Left renal pelvis (tissue), 4 donors: ENCODE measurements at regions not wholly inside any gene's neighbourhood (a gene's known extent, or its start where the extent isn't known, plus 50 kb on each side); places are given as distances from the start of the nearest gene placed in this dataset.

Experiments
- DNase-seq, 4 donors: peaks; one replicate each; pipeline ENCODE4 v3.0.0-alpha.2; 2013; ENCODE audit warnings: low read depth in 4 of 4, low spot score in 3 of 4

DNA sequence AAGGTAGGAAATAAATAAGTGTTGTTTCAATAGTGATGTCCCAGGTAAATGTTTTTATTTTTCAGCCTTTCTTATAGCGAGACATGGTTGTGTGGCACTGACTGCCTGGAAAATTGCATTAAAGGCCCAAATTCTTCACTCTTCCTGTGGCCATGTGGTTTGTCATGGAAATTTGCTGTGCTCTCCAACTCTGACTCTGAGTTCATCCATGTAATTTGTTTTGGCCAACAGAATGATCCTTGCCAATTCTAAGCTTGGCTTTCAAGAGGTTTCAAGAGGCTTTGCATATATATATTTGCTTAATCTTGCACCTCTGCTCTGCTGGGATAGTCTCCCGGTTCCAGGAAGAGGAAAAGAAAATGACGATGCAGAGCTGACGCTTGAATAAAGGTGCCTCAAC lies 107.5 kb upstream of the ARHGEF26 start:
- DNase-seq: no peak

DNA sequence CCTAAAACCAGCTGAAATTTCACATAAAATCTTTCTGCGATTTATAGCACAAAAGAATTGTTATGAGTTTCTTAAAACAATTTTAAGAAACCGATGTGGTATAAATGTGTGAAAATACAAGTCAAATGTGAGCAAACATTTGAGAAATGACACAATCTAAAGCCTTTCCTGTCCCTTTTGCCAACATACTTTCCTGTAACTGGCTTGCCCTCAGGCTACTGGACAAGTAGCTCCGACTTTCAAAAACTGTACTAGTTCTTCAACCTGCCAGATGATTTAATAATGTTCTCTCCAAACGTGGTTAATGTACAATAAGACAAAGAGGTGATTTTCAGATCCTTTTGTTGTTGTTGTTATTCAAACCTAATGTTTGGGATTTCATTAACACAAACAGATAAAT lies 105.9 kb upstream of the ARHGEF26 start:
- no peak for DNase-seq

DNA sequence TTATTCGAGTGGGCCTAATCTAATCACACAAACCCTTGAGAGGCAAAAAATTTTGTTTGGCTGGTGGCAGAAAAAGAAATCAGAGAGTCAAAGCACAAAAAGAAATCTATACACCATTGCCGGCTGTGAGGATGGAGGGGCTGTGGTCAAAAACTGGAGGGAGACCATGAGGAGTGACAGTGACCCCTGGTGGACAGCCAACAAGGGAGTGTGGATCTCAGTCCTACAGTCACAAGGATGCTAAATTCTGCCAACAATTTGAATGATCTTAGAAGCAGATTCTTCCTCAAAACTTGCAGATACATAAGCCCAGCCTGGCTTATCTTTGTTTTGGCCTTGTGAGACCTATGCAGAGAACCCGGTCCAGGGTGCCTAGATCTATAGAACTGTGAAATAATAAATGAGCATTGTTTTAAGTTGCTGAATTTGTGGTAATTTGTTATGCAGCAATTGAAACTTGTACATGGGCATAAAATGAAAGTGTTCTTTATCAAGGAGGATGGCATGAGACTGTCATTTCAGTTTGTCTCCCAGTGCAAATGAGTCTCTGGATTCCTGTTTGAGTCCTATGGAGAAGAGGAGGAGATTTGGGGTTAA lies 103.0 kb upstream of the ARHGEF26 start:
- DNase-seq: no peak

DNA sequence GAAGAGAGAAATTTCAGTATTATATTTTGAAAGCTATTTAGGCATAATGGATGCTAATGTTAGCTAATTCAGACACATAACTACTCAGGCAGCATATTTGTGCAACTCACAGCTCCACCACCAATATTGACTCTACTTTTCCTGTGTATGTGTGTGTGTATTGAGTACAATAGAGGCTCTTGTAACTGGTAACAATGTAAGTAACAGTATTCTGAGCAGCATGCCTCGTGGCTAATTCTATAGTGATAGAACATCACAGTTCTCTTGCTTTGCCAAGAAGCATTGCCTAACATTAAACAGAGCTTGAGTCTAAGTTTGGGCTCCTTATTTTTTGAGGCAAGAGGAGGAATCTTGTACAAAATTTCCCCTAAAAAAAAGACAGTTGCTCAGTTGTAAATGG lies 98.6 kb upstream of the ARHGEF26 start:
- DNase-seq: no peak

DNA sequence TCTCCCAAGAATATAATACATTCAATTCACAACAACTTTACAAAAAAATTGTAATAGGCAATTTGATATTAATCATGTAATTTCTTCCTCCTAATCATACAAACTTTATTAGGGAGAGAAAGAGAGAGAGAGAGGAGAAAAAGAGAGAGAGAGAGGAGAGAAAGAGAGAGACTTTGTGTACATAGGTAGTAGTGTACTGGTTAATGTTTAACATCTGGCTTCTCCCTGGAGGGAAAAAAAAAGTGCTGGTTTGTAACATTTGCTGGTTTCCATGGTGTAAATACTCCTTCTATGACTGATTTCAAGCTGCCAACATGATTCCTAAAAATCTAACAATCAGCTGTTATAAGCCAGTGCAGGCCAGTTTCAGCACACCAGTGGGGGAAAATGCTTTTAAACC lies 98.0 kb upstream of the ARHGEF26 start:
- peak in 2 of 4 donors; percentile 29 to 42 for DNase-seq

DNA sequence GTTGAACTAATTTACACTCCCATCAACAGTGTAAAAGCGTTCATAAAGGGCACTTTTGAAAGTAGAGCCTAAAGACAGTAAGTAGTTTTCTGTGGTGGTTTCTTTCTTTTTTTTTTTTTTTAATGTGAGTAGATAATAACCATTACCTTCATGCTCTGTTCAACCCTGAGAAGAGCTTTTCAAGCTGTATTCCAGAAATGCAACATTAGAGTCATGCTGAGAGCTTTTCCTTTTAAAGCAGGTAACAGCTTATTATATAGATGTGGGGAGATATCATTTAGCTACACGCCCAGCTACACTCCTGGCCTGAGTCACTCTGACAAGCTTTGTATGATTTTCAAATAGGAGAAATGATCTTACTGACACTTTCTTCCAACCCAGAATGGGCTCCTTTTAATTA lies 96.2 kb upstream of the ARHGEF26 start:
- DNase-seq: no peak

DNA sequence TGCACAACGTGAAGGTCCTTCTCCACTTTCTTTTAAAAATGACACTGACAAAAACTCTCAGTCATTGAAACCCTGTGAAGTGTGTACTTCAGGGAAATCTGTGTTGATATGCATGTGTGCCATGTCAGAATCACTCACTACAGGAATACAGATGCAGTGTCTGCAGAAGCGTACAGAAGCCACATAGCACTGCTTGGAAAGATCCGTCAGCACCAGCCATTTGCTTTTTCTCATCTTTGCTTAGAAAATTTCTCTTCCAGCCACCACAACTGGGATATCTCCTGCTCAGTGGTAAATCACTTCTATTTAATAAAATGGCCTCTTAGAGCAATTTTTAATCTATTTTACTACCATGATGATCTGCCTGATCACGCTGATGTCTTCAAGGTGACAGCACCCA lies 91.3 kb upstream of the ARHGEF26 start:
- no peak for DNase-seq

DNA sequence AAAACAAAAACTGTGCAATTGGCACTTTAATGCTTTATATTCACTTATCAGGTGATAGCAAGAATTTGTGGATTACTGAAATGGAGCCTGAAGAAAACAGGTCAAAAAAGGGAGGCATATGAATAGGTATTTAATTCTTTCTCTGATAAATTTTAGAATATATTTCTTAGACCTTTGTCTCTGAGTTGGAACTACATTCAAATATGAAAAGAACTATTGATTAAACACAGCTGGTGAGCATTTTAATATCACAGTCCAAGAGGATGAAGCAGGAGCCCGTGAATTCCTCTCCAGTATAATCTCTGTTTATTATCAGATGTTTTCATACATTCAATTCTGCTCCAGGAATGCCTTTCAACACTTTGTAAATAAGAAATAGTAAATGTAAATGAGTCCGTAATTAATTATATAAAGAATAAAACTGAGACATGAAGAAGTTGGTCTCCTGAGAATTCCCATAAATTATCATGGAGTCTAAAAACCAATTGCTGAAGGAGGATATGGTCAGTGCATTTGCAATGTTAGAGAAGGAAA lies 86.3 kb upstream of the ARHGEF26 start:
- no peak for DNase-seq

DNA sequence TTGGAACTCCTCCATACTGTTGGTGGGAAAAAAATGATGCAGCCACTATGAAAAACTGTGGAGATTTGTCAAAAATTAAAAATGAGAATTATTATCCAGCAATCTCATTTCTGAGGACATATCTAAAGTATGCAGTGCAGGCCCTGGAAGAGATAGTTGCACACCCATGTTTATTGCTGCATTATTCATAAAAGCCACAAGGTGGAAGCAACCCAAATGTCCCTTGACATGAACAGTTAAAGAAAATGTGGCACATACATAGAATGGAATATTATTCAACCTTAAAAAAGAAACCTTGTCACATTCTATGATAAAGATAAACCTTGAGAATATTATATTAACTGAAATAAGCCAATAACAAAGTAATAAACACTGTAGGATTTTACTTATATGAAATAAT lies 80.9 kb upstream of the ARHGEF26 start:
- DNase-seq: no peak

DNA sequence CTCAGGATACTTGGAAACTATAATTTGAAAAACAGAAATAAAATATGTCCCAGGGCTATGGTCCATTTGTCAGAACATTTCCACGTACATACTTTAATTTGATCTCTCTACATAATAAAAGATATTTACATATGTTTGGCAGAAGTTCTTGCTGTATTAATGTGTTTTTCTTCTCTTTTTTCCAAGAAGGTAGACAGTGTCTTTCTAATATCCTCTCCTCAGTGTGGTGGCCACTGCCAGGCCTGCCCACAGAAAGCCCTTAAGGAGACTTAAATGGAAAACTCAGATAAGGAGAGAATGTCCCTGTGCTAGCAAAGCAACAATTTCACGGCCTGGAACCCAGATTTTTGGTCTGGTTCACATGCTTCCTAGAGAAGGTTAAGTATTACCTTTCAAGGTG lies 76.5 kb upstream of the ARHGEF26 start:
- no peak for DNase-seq

DNA sequence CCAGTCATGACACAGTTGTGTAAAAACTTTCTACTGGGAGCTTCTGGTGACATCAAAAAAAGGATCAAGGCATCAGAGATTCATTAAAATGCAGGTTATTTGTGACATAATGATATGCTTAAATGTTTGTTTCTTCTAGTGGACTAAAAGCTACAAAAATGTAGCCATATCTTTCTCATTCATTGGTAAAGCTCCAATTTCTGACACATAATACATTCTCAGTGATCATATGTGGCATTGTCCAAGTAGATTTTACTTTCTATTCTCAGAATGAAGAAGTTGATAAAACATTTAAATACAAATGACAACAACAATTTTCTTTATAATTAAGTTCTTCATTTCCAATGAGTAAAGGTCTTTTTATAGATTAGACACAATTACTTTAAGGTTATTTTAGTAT lies 71.0 kb upstream of the ARHGEF26 start:
- no peak for DNase-seq

DNA sequence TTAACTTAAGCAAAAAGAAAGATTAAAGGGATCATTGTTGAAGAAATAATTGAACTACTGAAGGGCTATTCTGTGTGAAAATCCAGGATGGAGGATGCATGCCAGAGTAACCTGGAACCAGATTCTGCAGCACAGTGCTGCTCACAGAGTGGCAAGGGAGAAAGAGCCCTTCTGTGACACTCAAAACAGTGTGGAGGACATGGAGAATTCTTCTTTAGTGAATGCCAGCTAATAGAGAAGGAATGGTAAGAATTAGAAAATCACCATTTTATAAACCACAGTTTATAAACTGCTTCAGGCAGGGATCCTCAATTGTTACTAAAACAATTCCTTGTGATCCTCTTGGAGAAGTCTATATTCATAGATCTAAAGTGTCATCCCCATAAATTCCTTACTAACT lies 70.4 kb upstream of the ARHGEF26 start:
- no peak for DNase-seq

DNA sequence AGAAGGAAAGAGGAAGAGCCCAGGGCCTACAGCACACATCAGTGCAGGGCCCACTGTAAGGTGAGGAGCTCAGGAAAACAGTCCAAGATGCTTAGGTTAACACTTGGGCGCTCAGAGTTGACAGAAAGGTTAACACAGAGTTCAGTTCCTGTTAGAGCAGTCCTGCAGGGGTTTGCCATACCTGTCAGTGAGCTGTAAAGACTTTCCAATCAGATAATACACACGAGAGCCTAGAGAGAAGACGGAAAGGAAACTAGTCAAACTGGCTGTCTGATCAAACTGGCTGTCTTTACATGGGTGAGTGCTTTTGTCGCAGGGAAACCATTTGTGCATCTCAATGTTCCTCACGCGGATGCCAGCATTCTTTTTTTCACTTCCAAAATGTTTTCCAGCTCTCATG lies 61.4 kb upstream of the ARHGEF26 start:
- peak in 1 of 4 donors; percentile 8 for DNase-seq

DNA sequence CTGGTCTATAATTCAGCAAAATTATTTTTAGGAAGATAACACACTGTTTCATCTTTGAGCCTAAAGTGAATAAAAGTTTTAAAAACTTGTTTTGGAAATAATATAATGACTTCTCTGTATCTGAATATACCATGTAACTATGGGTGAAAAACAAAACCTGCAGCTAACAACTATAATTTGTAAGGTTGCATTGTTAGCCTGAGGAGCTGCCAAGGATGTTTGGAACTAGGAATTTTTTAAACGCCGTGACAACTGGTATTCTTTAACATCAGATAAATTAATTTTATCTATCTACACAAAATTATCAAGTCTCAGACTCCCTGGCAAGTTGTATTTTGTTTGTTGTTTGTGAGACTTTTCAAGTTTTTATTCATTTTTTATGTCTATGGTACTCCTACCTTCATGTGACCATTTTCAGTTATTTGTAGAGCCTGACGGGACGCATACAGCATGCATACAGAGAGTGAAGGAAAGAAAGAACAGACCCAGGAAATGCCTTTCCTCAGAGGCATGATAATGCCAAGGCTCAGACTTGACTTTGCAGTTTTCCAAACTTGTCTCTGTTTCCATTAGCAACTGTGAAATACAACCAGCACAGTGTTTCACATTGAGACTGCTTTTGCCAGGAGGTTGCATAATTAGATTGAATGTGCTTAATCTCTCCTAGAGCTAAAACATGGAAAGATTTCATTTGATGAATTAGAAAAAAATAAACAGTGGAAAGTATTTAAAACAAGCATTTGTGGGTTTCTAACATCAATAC lies 60.8 kb upstream of the ARHGEF26 start:
- no peak for DNase-seq

DNA sequence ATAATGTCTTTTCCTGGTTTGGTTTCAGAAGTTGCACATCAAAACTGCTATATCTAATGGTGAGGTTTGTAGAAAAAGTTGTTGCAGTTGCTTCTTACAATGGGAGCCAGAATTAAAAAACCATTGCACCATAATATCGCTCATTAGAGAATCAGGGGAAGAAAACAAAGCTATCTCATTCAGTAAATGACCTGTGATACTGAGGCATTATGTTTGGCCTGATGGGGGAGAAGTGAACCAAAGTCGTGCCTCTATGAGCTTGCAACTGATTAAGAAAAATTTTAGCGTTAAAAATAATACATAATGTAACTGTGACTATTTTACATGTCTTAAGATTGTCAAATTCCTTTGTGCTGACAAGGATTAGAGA lies 60.2 kb upstream of the ARHGEF26 start:
- DNase-seq: no peak

DNA sequence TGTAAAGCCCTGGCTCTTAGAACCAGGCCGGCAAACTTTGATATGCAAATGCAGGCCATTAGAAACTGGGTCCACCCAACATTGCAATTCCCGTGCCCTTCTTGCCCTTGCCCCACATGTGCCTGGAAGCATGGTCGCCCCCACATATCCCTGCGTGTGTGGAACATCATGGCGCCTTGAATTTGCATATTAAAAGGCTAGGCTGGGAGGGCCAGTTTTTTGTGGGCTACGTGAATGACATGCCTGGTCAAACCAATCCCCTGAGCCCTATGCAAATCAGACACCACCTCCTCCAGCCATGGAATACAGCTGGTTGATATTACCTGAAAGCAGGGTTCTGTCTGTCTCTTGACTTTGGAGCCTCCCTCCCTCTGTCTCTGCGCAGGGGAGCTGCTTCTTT lies 58.7 kb upstream of the ARHGEF26 start:
- DNase-seq: no peak

DNA sequence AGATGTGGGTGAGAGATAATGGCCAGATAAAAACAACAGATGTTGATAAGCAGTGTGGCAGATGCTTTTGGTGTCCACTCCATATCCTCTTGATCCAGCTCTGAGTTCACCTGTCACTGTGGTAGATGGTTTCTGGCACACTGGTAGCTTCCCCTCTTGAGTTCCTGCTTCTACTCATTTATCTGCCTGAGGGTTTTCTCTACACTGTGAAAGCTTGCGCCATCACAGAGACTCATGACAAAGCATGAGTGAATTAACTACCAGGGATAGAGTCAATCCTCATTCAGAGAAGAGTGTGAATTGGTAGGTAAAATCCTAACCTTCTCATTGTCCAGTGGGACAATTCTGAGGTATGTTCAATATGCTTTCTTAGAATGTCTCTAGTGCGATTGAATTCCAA lies 50.0 kb upstream of the ARHGEF26 start:
- DNase-seq: no peak
